Liver (tissue), 8 donors: ENCODE measurements at regions not wholly inside any gene's neighbourhood (a gene's known extent, or its start where the extent isn't known, plus 50 kb on each side); places are given as distances from the start of the nearest gene placed in this dataset.

Experiments used
- DNase-seq: peaks from one replicate; pipeline ENCODE4 v3.0.0-alpha.2; 2017; ENCODE audit warnings: low spot score
- H3K27ac ChIP-seq, 2 donors: one replicate each; pipeline ENCODE4 v1.7.0; 2013; ENCODE audit warnings: inconsistent platforms in 2 of 2, low read length in 2 of 2, control low read depth in 1 of 2, low read depth in 1 of 2, mild to moderate bottlenecking in 1 of 2
- H3K27me3 ChIP-seq, 4 donors: one replicate each; pipeline versions ENCODE4 v1.6.1 to v1.7.0; 2013; ENCODE audit warnings: low read length in 3 of 4, inconsistent platforms in 1 of 4, mild to moderate bottlenecking in 1 of 4, moderate library complexity in 1 of 4; ENCODE audit not compliant: control insufficient read depth in 4 of 4, insufficient read depth in 4 of 4
- H3K36me3 ChIP-seq, 4 donors: one replicate each; pipeline versions ENCODE4 v1.6.1 to v1.7.0; 2013; ENCODE audit warnings: low read length in 3 of 4, mild to moderate bottlenecking in 3 of 4, low read depth in 1 of 4, moderate library complexity in 1 of 4; ENCODE audit not compliant: control insufficient read depth in 4 of 4, insufficient read depth in 3 of 4
- H3K4me1 ChIP-seq, 4 donors: one replicate each; pipeline versions ENCODE4 v1.6.1 to v1.7.0; 2013; ENCODE audit warnings: low read length in 3 of 4, mild to moderate bottlenecking in 3 of 4, moderate library complexity in 1 of 4; ENCODE audit not compliant: control insufficient read depth in 4 of 4, insufficient read depth in 4 of 4
- H3K4me3 ChIP-seq, 3 donors: one replicate each; pipeline versions ENCODE4 v1.6.1 to v1.7.0; 2013; ENCODE audit warnings: low read length in 3 of 3, control low read depth in 1 of 3, low read depth in 1 of 3, mild to moderate bottlenecking in 1 of 3
- H3K9ac ChIP-seq, 2 donors: one replicate each; pipeline ENCODE4 v1.7.0; 2013; ENCODE audit warnings: low read length in 2 of 2, mild to moderate bottlenecking in 2 of 2, moderate library complexity in 2 of 2, control low read depth in 1 of 2, low read depth in 1 of 2
- H3K9me3 ChIP-seq, 4 donors: one replicate each; pipeline versions ENCODE4 v1.6.1 to v1.7.0; 2013; ENCODE audit warnings: low read length in 3 of 4; ENCODE audit not compliant: control insufficient read depth in 4 of 4
- ATF3 ChIP-seq: IDR thresholded peaks from 2 replicates; pipeline ENCODE4 v1.6.1; 2016; ENCODE audit warnings: antibody characterized with exemption
- EGR1 ChIP-seq, 2 donors: IDR thresholded peaks; 2 replicates each; pipeline ENCODE4 v1.6.1; 2016 to 2018; ENCODE audit warnings: antibody characterized with exemption in 2 of 2, low read depth in 2 of 2
- FOXA1 ChIP-seq: IDR thresholded peaks from 2 replicates; pipeline ENCODE4 v1.6.1; 2016; ENCODE audit warnings: antibody characterized with exemption
- FOXA2 ChIP-seq: IDR thresholded peaks from 2 replicates; pipeline ENCODE4 v1.6.1; 2016; ENCODE audit warnings: antibody characterized with exemption
- GABPA ChIP-seq, 2 donors: IDR thresholded peaks in 1 of 2; conservative IDR thresholded peaks in 1 of 2; 2 replicates each; pipeline ENCODE4 v1.6.1; 2016; ENCODE audit warnings: antibody characterized with exemption in 2 of 2, mild to moderate bottlenecking in 1 of 2, moderate library complexity in 1 of 2
- HNF4A ChIP-seq, 2 donors: conservative IDR thresholded peaks; 2 replicates each; pipeline ENCODE4 v1.6.1; 2016; ENCODE audit warnings: antibody characterized with exemption in 2 of 2, mild to moderate bottlenecking in 2 of 2
- HNF4G ChIP-seq: IDR thresholded peaks from 2 replicates; pipeline ENCODE4 v1.6.1; 2016; ENCODE audit warnings: antibody characterized with exemption
- JUND ChIP-seq, 2 donors: IDR thresholded peaks; 2 replicates each; pipeline ENCODE4 v1.6.1; 2016; ENCODE audit warnings: antibody characterized with exemption in 2 of 2
- MAX ChIP-seq: IDR thresholded peaks from 2 replicates; pipeline ENCODE4 v1.6.1; 2016; ENCODE audit warnings: antibody characterized with exemption
- NR2F2 ChIP-seq: IDR thresholded peaks from 2 replicates; pipeline ENCODE4 v1.6.1; 2016; ENCODE audit warnings: antibody characterized with exemption
- RAD21 ChIP-seq, 2 donors: IDR thresholded peaks; 2 replicates each; pipeline ENCODE4 v1.6.1; 2016; ENCODE audit warnings: antibody characterized with exemption in 2 of 2, mild to moderate bottlenecking in 2 of 2
- REST ChIP-seq: IDR thresholded peaks from 2 replicates; pipeline ENCODE4 v1.6.1; 2016; ENCODE audit warnings: antibody characterized with exemption, mild to moderate bottlenecking
- RXRA ChIP-seq, 2 donors: IDR thresholded peaks; 2 replicates each; pipeline ENCODE4 v1.6.1; 2017 to 2018; ENCODE audit warnings: antibody characterized with exemption in 2 of 2, mild to moderate bottlenecking in 1 of 2
- SP1 ChIP-seq: IDR thresholded peaks from 2 replicates; pipeline ENCODE4 v1.6.1; 2018; ENCODE audit warnings: antibody characterized with exemption, mild to moderate bottlenecking
- TAF1 ChIP-seq: conservative IDR thresholded peaks from 2 replicates; pipeline ENCODE4 v1.6.1; 2016; ENCODE audit warnings: antibody characterized with exemption, mild to moderate bottlenecking
- YY1 ChIP-seq: IDR thresholded peaks from 2 replicates; pipeline ENCODE4 v1.6.1; 2016; ENCODE audit warnings: antibody characterized with exemption, mild to moderate bottlenecking
- ZBTB33 ChIP-seq: IDR thresholded peaks from 2 replicates; pipeline ENCODE4 v1.6.1; 2016; ENCODE audit warnings: antibody characterized with exemption
- WGBS: extraction: QIAGEN DNeasy Blood & Tissue Kit; methylation state at CpG from one replicate; pipeline ENCODE4 v1.1.7; 2013; 5-methylcytosine and 5-hydroxymethylcytosine counted together
- TF ChIP-seq, protein P1 (sequence below): fragments of 150-350 bp; IDR thresholded peaks from 2 replicates; pipeline ENCODE4 v1.5.1; 2017; ENCODE audit warnings: improper control_type of control experiment, low read depth, low read length; ENCODE audit not compliant: missing input control
- donor health status: healthy.
- donor health status: healthy.
- donor health status: healthy.
- donor health status: healthy.
- donor health status: healthy.

- no peak overlapping the region for H3K4me3 ChIP-seq
- no peak overlapping the region for H3K9ac ChIP-seq
- peaks cover 0 to 2% (median 0%) of the 10 kb centered on the region in 4 donors for H3K4me1 ChIP-seq
- DNase-seq, result no peak
- 82% methylated on average over 10 of the region's 10 CpGs for WGBS
- H3K27me3 ChIP-seq, result no peaks in the 10 kb centered on the region
- no peak overlapping the region for H3K27ac ChIP-seq
- no peaks in the 10 kb centered on the region for H3K9me3 ChIP-seq
- no peak for TF ChIP-seq MAX
- TF ChIP-seq, protein P1, sequence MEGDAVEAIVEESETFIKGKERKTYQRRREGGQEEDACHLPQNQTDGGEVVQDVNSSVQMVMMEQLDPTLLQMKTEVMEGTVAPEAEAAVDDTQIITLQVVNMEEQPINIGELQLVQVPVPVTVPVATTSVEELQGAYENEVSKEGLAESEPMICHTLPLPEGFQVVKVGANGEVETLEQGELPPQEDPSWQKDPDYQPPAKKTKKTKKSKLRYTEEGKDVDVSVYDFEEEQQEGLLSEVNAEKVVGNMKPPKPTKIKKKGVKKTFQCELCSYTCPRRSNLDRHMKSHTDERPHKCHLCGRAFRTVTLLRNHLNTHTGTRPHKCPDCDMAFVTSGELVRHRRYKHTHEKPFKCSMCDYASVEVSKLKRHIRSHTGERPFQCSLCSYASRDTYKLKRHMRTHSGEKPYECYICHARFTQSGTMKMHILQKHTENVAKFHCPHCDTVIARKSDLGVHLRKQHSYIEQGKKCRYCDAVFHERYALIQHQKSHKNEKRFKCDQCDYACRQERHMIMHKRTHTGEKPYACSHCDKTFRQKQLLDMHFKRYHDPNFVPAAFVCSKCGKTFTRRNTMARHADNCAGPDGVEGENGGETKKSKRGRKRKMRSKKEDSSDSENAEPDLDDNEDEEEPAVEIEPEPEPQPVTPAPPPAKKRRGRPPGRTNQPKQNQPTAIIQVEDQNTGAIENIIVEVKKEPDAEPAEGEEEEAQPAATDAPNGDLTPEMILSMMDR, result no peak
- no peak for TF ChIP-seq FOXA1
- TF ChIP-seq FOXA2, result no peak
- no peak for TF ChIP-seq ATF3
- no peak for TF ChIP-seq NR2F2
- no peak for TF ChIP-seq RAD21 (IDR thresholded peaks at IDR 0.05)
- no peak for TF ChIP-seq EGR1 (IDR thresholded peaks at IDR 0.05; ENCODE audit: low read depth in 2 of 2)
- TF ChIP-seq SP1, result no peak
- no peak for TF ChIP-seq HNF4A (conservative IDR thresholded peaks at IDR 0.05)
- no peak for TF ChIP-seq TAF1
- no peak for TF ChIP-seq ZBTB33
- TF ChIP-seq JUND (IDR thresholded peaks at IDR 0.05), result no peak
- no peak for TF ChIP-seq RXRA (IDR thresholded peaks at IDR 0.05)
- TF ChIP-seq GABPA (IDR thresholded peaks at IDR 0.05 in 1 of 2, conservative IDR thresholded peaks at IDR 0.05 in 1 of 2), result no peak
- no peak for TF ChIP-seq HNF4G
- no peak for TF ChIP-seq REST
- no peak for TF ChIP-seq YY1
- no peaks in the 10 kb centered on the region for H3K36me3 ChIP-seq
Measured at GRCh38 chr13:40376867-40377535, 289.4 kb downstream of the FOXO1 start.
